ENCODE measurements at regions not wholly inside any gene's neighbourhood (a gene's known extent, or its start where the extent isn't known, plus 50 kb on each side); places are given as distances from the start of the nearest gene placed in this dataset.
"Not testable (repeated sequence)": the region's sequence is repeated elsewhere in the genome, so short reads cannot be mapped to it uniquely, and the experiment has no call there.

GRCh38 chr11:33987975-33988580 lies 63.5 kb upstream of the CAPRIN1 start:
- no peak overlapping the region for H3K4me3 ChIP-seq
- H3K36me3 ChIP-seq: no peaks in the 10 kb centered on the region
- no peak overlapping the region for H3K9ac ChIP-seq
- TF ChIP-seq Cebpa-rat (IDR thresholded peaks at IDR 0.05): no peak
- H3K27me3 ChIP-seq: no peaks in the 10 kb centered on the region
- no peaks in the 10 kb centered on the region for H4K20me1 ChIP-seq
- H3K27ac ChIP-seq: no peak overlapping the region
- peaks cover 17% of the 10 kb centered on the region for H3K9me3 ChIP-seq
- no peaks in the 10 kb centered on the region for H3K4me1 ChIP-seq
- no peak overlapping the region for H3K4me2 ChIP-seq

- H3K4me1 ChIP-seq: no peaks in the 10 kb centered on the region
- H3K27ac ChIP-seq: no peak overlapping the region
- no peaks in the 10 kb centered on the region for H3K36me3 ChIP-seq
- no peaks in the 10 kb centered on the region for H4K20me1 ChIP-seq
- no peak overlapping the region for H3K9ac ChIP-seq
- TF ChIP-seq Cebpa-rat (IDR thresholded peaks at IDR 0.05): no peak
- no peak overlapping the region for H3K4me2 ChIP-seq
- no peaks in the 10 kb centered on the region for H3K27me3 ChIP-seq
- H3K9me3 ChIP-seq: peaks cover 17% of the 10 kb centered on the region
- no peak overlapping the region for H3K4me3 ChIP-seq
Observed at GRCh38 chr11:33987545-33987944, 64.0 kb upstream of the CAPRIN1 start.

GRCh38 chr11:33986597-33987501 lies 64.7 kb upstream of the CAPRIN1 start:
- H3K9ac ChIP-seq, H3K27ac ChIP-seq, H3K36me3 ChIP-seq, H3K4me2 ChIP-seq, H4K20me1 ChIP-seq, H3K4me3 ChIP-seq, H3K27me3 ChIP-seq, H3K4me1 ChIP-seq: not testable (repeated sequence)
- H3K9me3 ChIP-seq: peaks cover 17% of the 10 kb centered on the region

GRCh38 chr11:33984682-33985389 lies 66.7 kb upstream of the CAPRIN1 start:
- Histone ChIP-seq H3K36me3 (no peaks in the 10 kb centered on the region), H3K27me3 (no peaks in the 10 kb centered on the region), H3K27ac (no peak overlapping the region), H3K4me3 (no peak overlapping the region), H4K20me1 (no peaks in the 10 kb centered on the region), H3K9me3 (peaks cover 12% of the 10 kb centered on the region), H3K9ac (no peak overlapping the region), H3K4me2 (no peak overlapping the region), H3K4me1 (no peaks in the 10 kb centered on the region)
- TF ChIP-seq Cebpa-rat (IDR thresholded peaks at IDR 0.05): no peak

GRCh38 chr11:33982661-33983060 lies 68.9 kb upstream of the CAPRIN1 start:
- H3K4me2 ChIP-seq: no peak overlapping the region
- no peak overlapping the region for H3K27ac ChIP-seq
- no peak overlapping the region for H3K9ac ChIP-seq
- no peaks in the 10 kb centered on the region for H3K9me3 ChIP-seq
- no peaks in the 10 kb centered on the region for H3K36me3 ChIP-seq
- H3K4me3 ChIP-seq: no peak overlapping the region
- TF ChIP-seq Cebpa-rat (IDR thresholded peaks at IDR 0.05): no peak
- H3K27me3 ChIP-seq: no peaks in the 10 kb centered on the region
- no peaks in the 10 kb centered on the region for H3K4me1 ChIP-seq
- H4K20me1 ChIP-seq: no peaks in the 10 kb centered on the region

- H4K20me1 ChIP-seq: no peaks in the 10 kb centered on the region
- no peaks in the 10 kb centered on the region for H3K9me3 ChIP-seq
- H3K27ac ChIP-seq: no peak overlapping the region
- H3K27me3 ChIP-seq: no peaks in the 10 kb centered on the region
- H3K4me1 ChIP-seq: no peaks in the 10 kb centered on the region
- no peak for TF ChIP-seq Cebpa-rat (IDR thresholded peaks at IDR 0.05)
- no peak overlapping the region for H3K4me2 ChIP-seq
- H3K36me3 ChIP-seq: no peaks in the 10 kb centered on the region
- no peak overlapping the region for H3K9ac ChIP-seq
- H3K4me3 ChIP-seq: no peak overlapping the region
Observed at GRCh38 chr11:33980897-33981296, 70.6 kb upstream of the CAPRIN1 start.

GRCh38 chr11:33978376-33978775 lies 73.2 kb upstream of the CAPRIN1 start:
- Histone ChIP-seq H3K27me3 (no peaks in the 10 kb centered on the region), H3K27ac (no peak overlapping the region), H3K9me3 (no peaks in the 10 kb centered on the region), H3K36me3 (no peaks in the 10 kb centered on the region), H4K20me1 (no peaks in the 10 kb centered on the region), H3K4me2 (no peak overlapping the region), H3K4me3 (no peak overlapping the region), H3K4me1 (no peaks in the 10 kb centered on the region), H3K9ac (no peak overlapping the region)
- no peak for TF ChIP-seq Cebpa-rat (IDR thresholded peaks at IDR 0.05)

- no peaks in the 10 kb centered on the region for H3K9me3 ChIP-seq
- H3K36me3 ChIP-seq: no peaks in the 10 kb centered on the region
- H3K4me1 ChIP-seq: peaks cover 6% of the 10 kb centered on the region; the same call in 1 of the 2 replicates
- no peak overlapping the region for H3K9ac ChIP-seq
- H3K27me3 ChIP-seq: no peaks in the 10 kb centered on the region
- no peak for TF ChIP-seq Cebpa-rat (IDR thresholded peaks at IDR 0.05)
- H3K4me3 ChIP-seq: no peak overlapping the region
- no peak overlapping the region for H3K4me2 ChIP-seq
- H3K27ac ChIP-seq: no peak overlapping the region
- no peaks in the 10 kb centered on the region for H4K20me1 ChIP-seq
Observed at GRCh38 chr11:33977676-33978075, 73.9 kb upstream of the CAPRIN1 start.

GRCh38 chr11:33976495-33977199 lies 74.9 kb upstream of the CAPRIN1 start:
- H4K20me1 ChIP-seq: no peaks in the 10 kb centered on the region
- no peak overlapping the region for H3K9ac ChIP-seq
- H3K4me1 ChIP-seq: peaks cover 16% of the 10 kb centered on the region
- no peaks in the 10 kb centered on the region for H3K9me3 ChIP-seq
- H3K36me3 ChIP-seq: no peaks in the 10 kb centered on the region
- no peak overlapping the region for H3K27ac ChIP-seq
- no peaks in the 10 kb centered on the region for H3K27me3 ChIP-seq
- no peak for TF ChIP-seq Cebpa-rat (IDR thresholded peaks at IDR 0.05)
- no peak overlapping the region for H3K4me3 ChIP-seq
- no peak overlapping the region for H3K4me2 ChIP-seq

Measured in BLaER1 (cell line).